GM19397 (cell line): ENCODE measurements at regions not wholly inside any gene's neighbourhood (a gene's known extent, or its start where the extent isn't known, plus 50 kb on each side); places are given as distances from the start of the nearest gene placed in this dataset.

Experiments
- ATAC-seq: cut with Tn5 transposase; IDR thresholded peaks from one replicate; pipeline ENCODE4 v1.9.1; 2021; ENCODE audit warnings: mild to moderate bottlenecking, moderate library complexity; ENCODE audit not compliant: unreplicated experiment

- ATAC-seq, result no peak
Observed at GRCh38 chr1:75984781-75985180, 52.6 kb upstream of the ASB17 start.

GRCh38 chr1:75985827-75986226 lies 53.6 kb upstream of the ASB17 start:
- peak; percentile 88 for ATAC-seq

GRCh38 chr1:75986478-75986877 lies 54.3 kb upstream of the ASB17 start:
- no peak for ATAC-seq

GRCh38 chr1:75989121-75989520 lies 56.9 kb upstream of the ASB17 start:
- ATAC-seq, result no peak

- ATAC-seq, result no peak
Observed at GRCh38 chr1:75990686-75991085, 58.5 kb upstream of the ASB17 start.

- peak; percentile 85 for ATAC-seq
Observed at GRCh38 chr1:75991497-75992114, 59.4 kb upstream of the ASB17 start.

GRCh38 chr1:75992312-75992711 lies 60.1 kb upstream of the ASB17 start:
- no peak for ATAC-seq

GRCh38 chr1:75993661-75994060 lies 61.5 kb upstream of the ASB17 start:
- ATAC-seq, result no peak

- ATAC-seq, result no peak
Observed at GRCh38 chr1:75996196-75996595, 64.0 kb upstream of the ASB17 start.

GRCh38 chr1:75999034-75999433 lies 66.8 kb upstream of the ASB17 start:
- no peak for ATAC-seq

- ATAC-seq, result no peak
Observed at GRCh38 chr1:76003946-76004345, 70.6 kb upstream of the ST6GALNAC3 start.

- no peak for ATAC-seq
Observed at GRCh38 chr1:76005765-76006164, 68.8 kb upstream of the ST6GALNAC3 start.

- no peak for ATAC-seq
Observed at GRCh38 chr1:76006234-76006633, 68.3 kb upstream of the ST6GALNAC3 start.

GRCh38 chr1:76010802-76011201 lies 63.7 kb upstream of the ST6GALNAC3 start:
- ATAC-seq, result no peak

- no peak for ATAC-seq
Observed at GRCh38 chr1:76012341-76013205, 62.0 kb upstream of the ST6GALNAC3 start.

GRCh38 chr1:76013206-76013581 lies 61.4 kb upstream of the ST6GALNAC3 start:
- no peak for ATAC-seq

GRCh38 chr1:76015478-76016103 lies 59.0 kb upstream of the ST6GALNAC3 start:
- ATAC-seq, result no peak

- ATAC-seq, result no peak
Observed at GRCh38 chr1:76018045-76018444, 56.5 kb upstream of the ST6GALNAC3 start.

- no peak for ATAC-seq
Observed at GRCh38 chr1:76021846-76022245, 52.7 kb upstream of the ST6GALNAC3 start.

- no peak for ATAC-seq
Observed at GRCh38 chr1:76023669-76024435, 50.7 kb upstream of the ST6GALNAC3 start.
